GM10266 (cell line): ENCODE measurements at regions not wholly inside any gene's neighbourhood (a gene's known extent, or its start where the extent isn't known, plus 50 kb on each side); places are given as distances from the start of the nearest gene placed in this dataset.

ENCODE experiments used
- DNase-seq: peaks from one replicate; pipeline ENCODE4 v3.0.0; 2012; ENCODE audit errors: extremely low spot score
- CTCF ChIP-seq: IDR thresholded peaks from 2 replicates; pipeline ENCODE4 v1.5.1; 2012; ENCODE audit warnings: mild to moderate bottlenecking, low read depth; ENCODE audit not compliant: control insufficient read depth, insufficient read depth; ENCODE audit errors: missing control alignments

- no peak for TF ChIP-seq CTCF
- DNase-seq, result no peak
Measured at GRCh38 chr3:72185549-72186399, 400.8 kb upstream of the PROK2 start.

- no peak for DNase-seq
- no peak for TF ChIP-seq CTCF
Measured at GRCh38 chr3:72183489-72183888, 398.5 kb upstream of the PROK2 start.

GRCh38 chr3:72182206-72182605 lies 397.3 kb upstream of the PROK2 start:
- no peak for TF ChIP-seq CTCF
- DNase-seq, result no peak

- no peak for TF ChIP-seq CTCF
- no peak for DNase-seq
Measured at GRCh38 chr3:72181251-72181650, 396.3 kb upstream of the PROK2 start.

GRCh38 chr3:72180405-72180804 lies 395.5 kb upstream of the PROK2 start:
- TF ChIP-seq CTCF, result no peak
- no peak for DNase-seq

- DNase-seq, result no peak
- no peak for TF ChIP-seq CTCF
Measured at GRCh38 chr3:72179107-72179464, 394.1 kb upstream of the PROK2 start.

GRCh38 chr3:72178463-72179106 lies 393.6 kb upstream of the PROK2 start:
- TF ChIP-seq CTCF, result no peak
- DNase-seq, result no peak
